Pancreas (tissue), 10 donors: ENCODE measurements at regions not wholly inside any gene's neighbourhood (a gene's known extent, or its start where the extent isn't known, plus 50 kb on each side); places are given as distances from the start of the nearest gene placed in this dataset.
"Not testable (repeated sequence)": the region's sequence is repeated elsewhere in the genome, so short reads cannot be mapped to it uniquely, and the experiment has no call there.

Experiments
- ATAC-seq, 4 donors: fragments of 200-7000 bp; cut with Tn5 transposase; one replicate each; pipeline versions ENCODE4 v1.8.0 to v1.9.1; 2020; ENCODE audit warnings: mild to moderate bottlenecking in 4 of 4, moderate library complexity in 4 of 4
- DNase-seq, 6 donors: peaks; one replicate each; pipeline ENCODE4 v3.0.0-alpha.2; 2020
- FAIRE-seq: peaks from 2 replicates; lab custom pipeline; 2012; peaks lifted over from hg19 to GRCh38; lab: Jason Lieb, UNC
- H3K27ac ChIP-seq, 4 donors: fragments of 200-600 bp; sonication (generic); 1 replicate in 3 of 4; 2 replicates in 1 of 4; pipeline versions ENCODE4 v1.5.0 to v1.8.0; 2020
- H3K27me3 ChIP-seq, 4 donors: fragments of 200-600 bp; one replicate each; pipeline ENCODE4 v1.8.0; 2021
- H3K36me3 ChIP-seq, 3 donors: fragments of 200-600 bp; sonication (generic) in 1 of 3; one replicate each; pipeline versions ENCODE4 v1.5.0 to v1.8.0; 2020 to 2021
- H3K4me1 ChIP-seq, 3 donors: fragments of 200-600 bp; one replicate each; pipeline ENCODE4 v1.8.0; 2021
- H3K4me3 ChIP-seq, 4 donors: fragments of 200-600 bp; sonication (generic) in 2 of 4; one replicate each; pipeline versions ENCODE4 v1.5.0 to v1.8.0; 2020 to 2021
- H3K9me3 ChIP-seq, 4 donors: fragments of 200-600 bp; one replicate each; pipeline ENCODE4 v1.8.0; 2021
- WGBS, 2 donors: extraction: QIAGEN DNeasy Blood & Tissue Kit; methylation state at CpG; one replicate each; pipeline ENCODE4 v1.1.7; 2013; 5-methylcytosine and 5-hydroxymethylcytosine counted together
- intact Hi-C, 3 donors: fragments of 100-400 bp; cut with DNase I; formaldehyde crosslinking; loops; one replicate each; pipeline versions ENCODE4 v1.11.1 to v1.14.2; 2022
- TF ChIP-seq, protein P1 (sequence below), 4 donors: fragments of 200-600 bp; sonication (generic) in 3 of 4; IDR thresholded peaks; one replicate each; pipeline versions ENCODE4 v1.5.0 to v1.8.0; 2021; ENCODE audit warnings: antibody characterized with exemption in 4 of 4
- donor health status: healthy with polysubstance abuse.
- donor health status: DM: no; HTN: no; CAD: no; lungs with moderate emphysema.
- donor health status: DM: no; HTN: no; CAD: no.
- donor health status: control.
- donor health status: control.
- donor health status: Bipolar disorder and iron deficiency.
- donor health status: DM: yes; HTN: yes; CAD: no.
- donor health status: DM: no; HTN: no; CAD: no.
- donor health status: DM: no; HTN: no; CAD: no.
- donor health status: DM: yes; HTN: yes; CAD: no.

DNA sequence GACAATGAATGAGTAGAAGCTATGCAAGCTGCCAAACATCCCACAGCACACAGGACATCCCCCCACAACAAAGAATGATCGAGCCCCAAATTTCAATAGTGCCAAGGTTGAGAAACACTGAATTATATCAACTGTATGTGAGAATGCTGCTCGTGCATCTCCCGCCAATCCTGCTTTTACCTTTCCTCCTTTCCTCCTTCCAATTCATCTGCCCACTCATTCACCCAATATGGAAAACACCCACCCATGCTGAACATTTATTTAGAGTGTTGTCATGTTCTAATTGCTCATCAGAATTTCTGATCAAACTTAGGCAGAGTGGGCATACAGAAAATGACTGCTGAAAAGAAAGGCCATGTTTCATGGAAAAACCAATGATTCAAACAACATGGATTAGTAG lies 183.0 kb downstream of the TMEM114 start:
- Histone ChIP-seq H3K27me3 (no peaks in the 10 kb centered on the region), H3K4me1 (no peaks in the 10 kb centered on the region), H3K9me3 (no peaks in the 10 kb centered on the region), H3K36me3 (no peaks in the 10 kb centered on the region), H3K27ac (no peak overlapping the region), H3K4me3 (no peak overlapping the region)
- intact Hi-C loops, result no loop called here
- TF ChIP-seq, protein P1, sequence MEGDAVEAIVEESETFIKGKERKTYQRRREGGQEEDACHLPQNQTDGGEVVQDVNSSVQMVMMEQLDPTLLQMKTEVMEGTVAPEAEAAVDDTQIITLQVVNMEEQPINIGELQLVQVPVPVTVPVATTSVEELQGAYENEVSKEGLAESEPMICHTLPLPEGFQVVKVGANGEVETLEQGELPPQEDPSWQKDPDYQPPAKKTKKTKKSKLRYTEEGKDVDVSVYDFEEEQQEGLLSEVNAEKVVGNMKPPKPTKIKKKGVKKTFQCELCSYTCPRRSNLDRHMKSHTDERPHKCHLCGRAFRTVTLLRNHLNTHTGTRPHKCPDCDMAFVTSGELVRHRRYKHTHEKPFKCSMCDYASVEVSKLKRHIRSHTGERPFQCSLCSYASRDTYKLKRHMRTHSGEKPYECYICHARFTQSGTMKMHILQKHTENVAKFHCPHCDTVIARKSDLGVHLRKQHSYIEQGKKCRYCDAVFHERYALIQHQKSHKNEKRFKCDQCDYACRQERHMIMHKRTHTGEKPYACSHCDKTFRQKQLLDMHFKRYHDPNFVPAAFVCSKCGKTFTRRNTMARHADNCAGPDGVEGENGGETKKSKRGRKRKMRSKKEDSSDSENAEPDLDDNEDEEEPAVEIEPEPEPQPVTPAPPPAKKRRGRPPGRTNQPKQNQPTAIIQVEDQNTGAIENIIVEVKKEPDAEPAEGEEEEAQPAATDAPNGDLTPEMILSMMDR (IDR thresholded peaks at IDR 0.05), result no peak
- ATAC-seq, result no peak
- WGBS, 2 donors, result 73 to 77% methylated on average over 3 of the region's 3 CpGs
- FAIRE-seq, result no peak
- DNase-seq, result no peak

DNA sequence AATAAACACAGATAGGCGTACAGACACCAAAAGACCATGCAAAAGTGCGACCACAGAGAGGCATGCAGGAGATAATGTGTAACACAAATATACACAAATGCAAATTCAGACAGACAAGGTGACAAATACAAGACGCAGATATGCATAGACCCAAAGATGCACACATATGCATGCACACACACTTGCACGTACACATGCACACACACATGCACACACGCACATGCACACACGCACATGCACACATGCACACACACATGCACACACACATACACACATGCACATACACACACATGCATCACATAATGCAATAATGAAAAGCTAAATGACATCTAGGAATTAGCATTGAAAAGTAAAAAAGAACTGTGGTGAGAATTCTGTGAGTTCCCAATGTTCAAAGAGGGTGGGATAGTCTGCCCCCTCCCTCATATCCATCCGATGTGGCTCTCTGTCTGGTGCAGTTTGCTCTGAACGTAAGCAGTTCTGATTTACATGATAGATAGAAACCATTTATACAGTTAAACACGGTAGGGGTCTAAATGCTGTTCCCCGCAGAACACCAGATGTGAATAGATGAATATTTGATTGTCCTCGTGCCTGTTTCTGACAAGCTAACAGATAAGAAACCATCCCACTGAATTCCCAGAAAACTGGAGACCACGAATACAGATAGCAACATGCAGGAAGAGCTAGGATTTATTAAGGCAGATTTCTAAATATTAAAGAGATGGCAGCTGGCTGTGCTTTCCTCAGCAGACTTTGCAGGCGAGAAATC lies 186.1 kb downstream of the TMEM114 start:
- Histone ChIP-seq H3K4me1 (no peaks in the 10 kb centered on the region), H3K27ac (no peak overlapping the region), H3K9me3 (no peaks in the 10 kb centered on the region), H3K27me3 (no peaks in the 10 kb centered on the region), H3K36me3 (no peaks in the 10 kb centered on the region), H3K4me3 (no peak overlapping the region)
- ATAC-seq (no peak), DNase-seq (no peak), FAIRE-seq (no peak)
- TF ChIP-seq, protein P1 (IDR thresholded peaks at IDR 0.05), result no peak
- 67 to 69% methylated on average over 13 of the region's 13 CpGs for WGBS, 2 donors
- intact Hi-C loops, result no loop called here

DNA sequence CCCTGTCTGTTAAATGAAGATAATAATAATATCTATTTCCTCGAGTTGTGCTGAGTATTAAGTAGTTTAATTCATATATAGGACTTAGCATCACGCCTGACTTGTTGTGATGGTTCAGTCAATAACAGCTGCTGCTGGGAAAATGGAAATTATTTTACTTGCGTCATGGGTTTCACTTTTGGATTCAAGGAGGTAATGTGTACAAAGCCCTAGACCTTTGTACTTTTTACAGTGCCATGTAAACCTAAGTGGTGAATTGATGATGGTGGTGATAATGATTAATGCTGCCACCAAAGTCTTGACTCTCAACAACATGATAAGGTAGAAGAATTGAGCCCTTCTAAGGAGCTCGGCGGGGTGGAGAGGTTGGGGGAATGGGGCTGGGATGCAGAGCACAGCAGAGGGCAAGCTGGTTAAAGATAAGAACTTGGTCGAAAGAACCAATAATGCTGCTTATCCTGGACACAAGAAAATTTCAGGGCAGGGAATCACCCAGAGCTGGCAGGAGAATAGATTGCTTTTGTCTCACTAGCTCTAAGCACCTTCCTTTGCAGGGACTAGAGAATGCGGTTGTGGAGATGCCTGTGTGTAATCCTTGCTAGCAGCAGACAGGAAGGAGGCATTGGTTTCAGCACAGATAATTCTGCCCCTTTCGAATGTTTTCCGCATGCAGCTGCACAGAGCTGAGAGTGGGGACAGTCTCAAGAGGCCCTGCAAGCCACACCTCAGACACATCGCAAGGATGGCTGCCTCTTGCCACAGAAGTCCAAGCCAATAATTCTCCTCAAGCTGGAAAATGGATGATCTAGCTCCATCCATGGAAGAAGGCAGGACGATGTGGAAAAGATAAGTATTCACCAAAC lies 187.1 kb downstream of the TMEM114 start:
- H3K36me3 ChIP-seq, result no peaks in the 10 kb centered on the region
- H3K4me3 ChIP-seq, result no peak overlapping the region
- no peaks in the 10 kb centered on the region for H3K27me3 ChIP-seq
- intact Hi-C loops, result no loop called here
- H3K4me1 ChIP-seq, result no peaks in the 10 kb centered on the region
- DNase-seq (no peak), FAIRE-seq (no peak), ATAC-seq (peak; percentile 33 to 84 (median 77))
- H3K9me3 ChIP-seq, result no peaks in the 10 kb centered on the region
- 49 to 50% methylated on average over 11 of the region's 11 CpGs for WGBS, 2 donors
- H3K27ac ChIP-seq, result no peak overlapping the region
- TF ChIP-seq, protein P1 (IDR thresholded peaks at IDR 0.05), result no peak

DNA sequence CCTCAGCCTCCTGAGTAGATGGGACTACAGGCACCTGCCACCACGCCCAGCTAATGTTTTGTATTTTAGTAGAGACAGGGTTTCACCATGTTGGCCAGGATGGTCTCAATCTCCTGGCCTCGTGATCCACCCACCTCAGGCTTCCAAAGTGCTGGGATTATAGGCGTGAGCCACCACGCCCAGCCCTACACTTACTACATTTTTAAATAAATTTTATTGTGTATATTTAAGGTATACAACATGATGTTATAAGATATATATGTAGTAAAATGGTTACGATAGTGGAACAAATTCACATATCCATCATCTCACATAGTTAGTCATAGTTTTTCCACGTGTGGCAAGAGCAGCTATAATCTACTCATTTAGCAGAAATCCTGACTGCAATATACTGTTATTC lies 189.6 kb downstream of the TMEM114 start:
- 82 to 90% methylated on average over 6 of the region's 6 CpGs for WGBS, 2 donors
- H3K4me3 ChIP-seq, H3K27ac ChIP-seq, H3K27me3 ChIP-seq, ATAC-seq, FAIRE-seq, H3K36me3 ChIP-seq, H3K4me1 ChIP-seq, DNase-seq, H3K9me3 ChIP-seq, intact Hi-C loops: not testable (repeated sequence)

DNA sequence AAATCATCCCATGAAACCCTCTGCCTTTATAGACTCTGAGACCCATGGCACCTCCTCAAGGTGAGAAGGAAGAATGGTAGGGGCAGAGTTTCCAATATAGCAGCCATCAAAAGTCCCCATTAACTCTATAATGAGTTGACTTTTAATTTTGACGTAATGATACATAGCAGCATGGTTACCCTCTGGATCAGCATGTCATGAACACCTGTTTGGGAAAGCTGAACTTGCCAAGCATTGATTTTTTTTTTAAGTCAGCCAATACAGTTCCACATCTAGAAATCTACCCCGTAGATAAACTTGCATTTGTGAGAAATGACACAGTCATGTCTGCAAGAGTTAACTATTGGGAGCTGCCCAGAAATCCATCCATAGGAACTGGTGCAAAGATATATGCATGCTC lies 191.8 kb downstream of the TMEM114 start:
- no peak overlapping the region for H3K4me3 ChIP-seq
- intact Hi-C loops, result no loop called here

More for the DNA sequence above, 191.8 kb downstream of the TMEM114 start:
- Histone ChIP-seq H3K4me1 (no peaks in the 10 kb centered on the region), H3K27me3 (no peaks in the 10 kb centered on the region), H3K36me3 (no peaks in the 10 kb centered on the region), H3K9me3 (no peaks in the 10 kb centered on the region), H3K27ac (no peak overlapping the region)
- WGBS, 2 donors, result 18 to 20% methylated on average over 2 of the region's 2 CpGs
- FAIRE-seq (no peak), ATAC-seq (peak; percentile 59 to 79 (median 70)), DNase-seq (no peak)
- TF ChIP-seq, protein P1 (IDR thresholded peaks at IDR 0.05), result no peak
